ENCODE measurements at regions not wholly inside any gene's neighbourhood (a gene's known extent, or its start where the extent isn't known, plus 50 kb on each side); places are given as distances from the start of the nearest gene placed in this dataset.
"Not testable (repeated sequence)": the region's sequence is repeated elsewhere in the genome, so short reads cannot be mapped to it uniquely, and the experiment has no call there.

- H3K27me3 Mint-ChIP-seq (ENCODE audit: low read depth in 3 of 3): no peaks in the 10 kb centered on the region
- H3K9ac ChIP-seq (ENCODE audit: insufficient read depth, low read length, poor library complexity, severe bottlenecking): no peak overlapping the region
- no peaks in the 10 kb centered on the region for H3K27me3 ChIP-seq (ENCODE audit: control insufficient read depth in 2 of 2, insufficient read depth in 2 of 2, low read length in 2 of 2)
- WGBS (ENCODE audit: insufficient coverage): no CpG with 5 or more reads among the region's 4 CpGs
- H3K27ac Mint-ChIP-seq: no peak overlapping the region
- H3K4me1 ChIP-seq (ENCODE audit: control insufficient read depth in 1 of 2, insufficient read depth in 2 of 2, low read length in 2 of 2): no peaks in the 10 kb centered on the region
- DNase-seq: no peak
- no peak for TF ChIP-seq CTCF (IDR thresholded peaks at IDR 0.05)
- H3K4me1 Mint-ChIP-seq: no peaks in the 10 kb centered on the region
- H3K27ac ChIP-seq (ENCODE audit: low read depth in 1 of 2, low read length in 2 of 2): no peak overlapping the region
- H3K9me3 Mint-ChIP-seq: peaks cover 11 to 35% (median 18%) of the 10 kb centered on the region in 7 donors
- H3K4me2 ChIP-seq (replicated peaks; ENCODE audit: extremely low read depth, low read length, poor library complexity, severe bottlenecking): no peak overlapping the region
- no peaks in the 10 kb centered on the region for H3K36me3 ChIP-seq (replicated peaks in 1 of 2; ENCODE audit: control insufficient read depth in 1 of 2, insufficient read depth in 2 of 2, low read length in 2 of 2)
- no peaks in the 10 kb centered on the region for H3K36me3 Mint-ChIP-seq
- H2AFZ ChIP-seq (ENCODE audit: insufficient read depth, low read depth, low read length, poor library complexity, severe bottlenecking): no peak overlapping the region
- intact Hi-C loops (cut with micrococcal nuclease): no loop called here
- H4K20me1 ChIP-seq (ENCODE audit: insufficient read depth, low read length): no peaks in the 10 kb centered on the region
- H3K4me3 Mint-ChIP-seq: no peak overlapping the region
- H3K79me2 ChIP-seq (ENCODE audit: insufficient read depth, low read length): no peaks in the 10 kb centered on the region
- H3K9me3 ChIP-seq (replicated peaks in 1 of 2; ENCODE audit: control insufficient read depth in 1 of 2, insufficient read depth in 1 of 2, low read length in 2 of 2): peaks cover 14 to 28% of the 10 kb centered on the region in 2 donors
- no peak overlapping the region for H3K4me3 ChIP-seq (replicated peaks in 1 of 3; ENCODE audit: low read depth in 2 of 3, low read length in 3 of 3)
These were observed 205.7 kb upstream of the MAOA start for GRCh38 chrX:43450355-43450754.

GRCh38 chrX:43451976-43452686, 204.0 kb upstream of the MAOA start:
- H3K27ac ChIP-seq (ENCODE audit: low read depth in 1 of 2, low read length in 2 of 2); H3K27me3 Mint-ChIP-seq (ENCODE audit: low read depth in 3 of 3); intact Hi-C loops (cut with micrococcal nuclease); H3K4me3 ChIP-seq (replicated peaks in 1 of 3; ENCODE audit: low read depth in 2 of 3, low read length in 3 of 3); H3K27me3 ChIP-seq (ENCODE audit: control insufficient read depth in 2 of 2, insufficient read depth in 2 of 2, low read length in 2 of 2); H3K4me3 Mint-ChIP-seq; H3K4me2 ChIP-seq (replicated peaks; ENCODE audit: extremely low read depth, low read length, poor library complexity, severe bottlenecking); H3K9ac ChIP-seq (ENCODE audit: insufficient read depth, low read length, poor library complexity, severe bottlenecking); H3K36me3 ChIP-seq (replicated peaks in 1 of 2; ENCODE audit: control insufficient read depth in 1 of 2, insufficient read depth in 2 of 2, low read length in 2 of 2); H3K4me1 ChIP-seq (ENCODE audit: control insufficient read depth in 1 of 2, insufficient read depth in 2 of 2, low read length in 2 of 2); H3K79me2 ChIP-seq (ENCODE audit: insufficient read depth, low read length); H2AFZ ChIP-seq (ENCODE audit: insufficient read depth, low read depth, low read length, poor library complexity, severe bottlenecking); H3K36me3 Mint-ChIP-seq; H3K4me1 Mint-ChIP-seq; DNase-seq; H4K20me1 ChIP-seq (ENCODE audit: insufficient read depth, low read length): not testable (repeated sequence)
- Mint-ChIP-seq H3K27ac (peak overlapping the region in 1 of 7 donors; percentile 50), H3K9me3 (peaks cover 15 to 35% (median 18%) of the 10 kb centered on the region in 7 donors)
- WGBS (ENCODE audit: insufficient coverage): no CpG with 5 or more reads among the region's 4 CpGs
- H3K9me3 ChIP-seq (replicated peaks in 1 of 2; ENCODE audit: control insufficient read depth in 1 of 2, insufficient read depth in 1 of 2, low read length in 2 of 2): peaks cover 14 to 28% of the 10 kb centered on the region in 2 donors
